KOPT-K1 (cell line): ENCODE measurements at regions not wholly inside any gene's neighbourhood (a gene's known extent, or its start where the extent isn't known, plus 50 kb on each side); places are given as distances from the start of the nearest gene placed in this dataset.
"Not testable (repeated sequence)": the region's sequence is repeated elsewhere in the genome, so short reads cannot be mapped to it uniquely, and the experiment has no call there.

ENCODE experiments used
- H3K27ac ChIP-seq: fragments of 200-600 bp; sonication (generic); 2 replicates; pipeline ENCODE4 v1.5.1; 2016; ENCODE audit warnings: antibody characterized with exemption, mild to moderate bottlenecking, low read depth, low read length; ENCODE audit not compliant: poor library complexity, severe bottlenecking
- H3K36me3 ChIP-seq: fragments of 200-600 bp; sonication (generic); 2 replicates; pipeline ENCODE4 v1.5.1; 2017; ENCODE audit warnings: antibody characterized with exemption, mild to moderate bottlenecking, low read length, moderate library complexity; ENCODE audit not compliant: insufficient read depth
- H3K9me3 ChIP-seq: fragments of 200-600 bp; sonication (generic); 2 replicates; pipeline ENCODE4 v1.5.1; 2017; ENCODE audit warnings: antibody characterized with exemption, low read length, mild to moderate bottlenecking; ENCODE audit not compliant: insufficient read depth, poor library complexity, severe bottlenecking

- Histone ChIP-seq H3K27ac (no peak overlapping the region), H3K36me3 (no peaks in the 10 kb centered on the region), H3K9me3 (peaks cover 19% of the 10 kb centered on the region)
Measured at GRCh38 chr1:232328486-232329102, 301.3 kb downstream of the SIPA1L2 start.

DNA sequence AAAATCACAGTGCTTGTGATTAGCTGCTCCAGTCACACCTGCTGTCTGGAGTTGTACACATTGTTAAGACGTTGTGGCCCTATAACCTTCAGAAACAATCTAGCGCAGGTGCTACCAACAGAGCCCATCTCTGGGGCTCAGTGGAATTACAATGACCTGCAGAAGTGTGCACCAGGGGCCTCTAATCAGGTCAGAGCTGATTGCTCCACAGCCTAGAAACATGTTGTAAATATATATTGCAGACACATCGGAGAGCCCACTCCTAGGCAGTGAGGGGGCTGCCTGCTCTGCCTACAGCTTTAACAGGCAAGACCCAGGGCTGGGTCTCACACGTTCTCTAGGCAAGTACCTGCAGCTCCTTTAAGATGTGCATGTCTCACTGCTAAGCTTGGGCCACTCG is 302.0 kb downstream of the SIPA1L2 start:
- H3K36me3 ChIP-seq: no peaks in the 10 kb centered on the region
- no peak overlapping the region for H3K27ac ChIP-seq
- H3K9me3 ChIP-seq: peaks cover 12% of the 10 kb centered on the region

GRCh38 chr1:232327269-232327668 is 302.7 kb downstream of the SIPA1L2 start:
- Histone ChIP-seq H3K27ac (no peak overlapping the region), H3K9me3 (peaks cover 11% of the 10 kb centered on the region), H3K36me3 (no peaks in the 10 kb centered on the region)

GRCh38 chr1:232322162-232322734 is 307.7 kb downstream of the SIPA1L2 start:
- Histone ChIP-seq H3K36me3 (no peaks in the 10 kb centered on the region), H3K9me3 (no peaks in the 10 kb centered on the region), H3K27ac (no peak overlapping the region)

GRCh38 chr1:232319518-232320210 is 310.3 kb downstream of the SIPA1L2 start:
- no peaks in the 10 kb centered on the region for H3K9me3 ChIP-seq
- H3K36me3 ChIP-seq: no peaks in the 10 kb centered on the region
- H3K27ac ChIP-seq: no peak overlapping the region

DNA sequence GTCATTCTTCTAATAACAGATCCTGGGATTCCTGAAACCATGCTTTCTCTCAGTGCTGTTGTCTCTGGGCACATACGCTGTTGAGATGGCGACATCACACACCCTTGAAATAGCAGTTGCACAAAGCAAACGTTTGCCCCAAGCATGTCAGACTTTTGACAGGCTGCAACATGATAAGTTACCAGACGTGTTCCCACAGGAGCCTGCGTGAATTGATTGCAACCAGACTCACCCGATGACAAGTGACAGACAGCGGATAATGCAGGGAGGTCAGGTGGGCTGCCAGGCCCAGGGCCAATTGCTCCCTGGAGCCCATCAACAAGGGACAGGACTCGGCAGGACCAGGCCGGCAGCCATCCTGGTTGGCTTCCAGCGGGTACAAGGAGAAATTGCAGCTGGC is 310.9 kb downstream of the SIPA1L2 start:
- no peaks in the 10 kb centered on the region for H3K9me3 ChIP-seq
- H3K27ac ChIP-seq: no peak overlapping the region
- H3K36me3 ChIP-seq: no peaks in the 10 kb centered on the region

GRCh38 chr1:232318143-232318542 is 311.8 kb downstream of the SIPA1L2 start:
- Histone ChIP-seq H3K27ac (no peak overlapping the region), H3K9me3 (no peaks in the 10 kb centered on the region), H3K36me3 (no peaks in the 10 kb centered on the region)

DNA sequence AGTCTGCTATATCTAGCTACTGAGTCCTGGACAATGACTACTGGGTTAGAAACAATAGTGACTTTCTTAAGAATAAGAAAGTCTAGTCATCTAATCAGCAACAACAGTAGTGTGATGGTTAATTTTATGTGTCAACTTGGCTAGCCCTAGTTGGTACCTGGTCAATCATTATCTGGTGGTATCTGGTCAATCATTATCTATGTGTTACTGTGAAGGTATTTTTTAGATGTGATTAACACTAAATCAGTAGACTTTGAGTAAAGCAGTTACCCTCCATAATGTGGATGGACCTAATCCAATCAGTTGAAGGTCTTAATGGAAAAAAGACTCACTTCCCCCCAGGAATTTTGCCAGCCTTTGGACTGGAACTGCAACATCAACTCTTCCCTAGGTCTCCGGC is 312.6 kb downstream of the SIPA1L2 start:
- Histone ChIP-seq H3K9me3 (no peaks in the 10 kb centered on the region), H3K36me3 (no peaks in the 10 kb centered on the region), H3K27ac (no peak overlapping the region)

- H3K36me3 ChIP-seq: no peaks in the 10 kb centered on the region
Measured at GRCh38 chr1:232316864-232317263, 313.1 kb downstream of the SIPA1L2 start.

GRCh38 chr1:232313876-232314275 is 316.1 kb downstream of the SIPA1L2 start:
- not testable (repeated sequence) for H3K9me3 ChIP-seq, H3K36me3 ChIP-seq, H3K27ac ChIP-seq

More at GRCh38 chr1:232316864-232317263, 313.1 kb downstream of the SIPA1L2 start:
- no peak overlapping the region for H3K27ac ChIP-seq
- H3K9me3 ChIP-seq: no peaks in the 10 kb centered on the region

DNA sequence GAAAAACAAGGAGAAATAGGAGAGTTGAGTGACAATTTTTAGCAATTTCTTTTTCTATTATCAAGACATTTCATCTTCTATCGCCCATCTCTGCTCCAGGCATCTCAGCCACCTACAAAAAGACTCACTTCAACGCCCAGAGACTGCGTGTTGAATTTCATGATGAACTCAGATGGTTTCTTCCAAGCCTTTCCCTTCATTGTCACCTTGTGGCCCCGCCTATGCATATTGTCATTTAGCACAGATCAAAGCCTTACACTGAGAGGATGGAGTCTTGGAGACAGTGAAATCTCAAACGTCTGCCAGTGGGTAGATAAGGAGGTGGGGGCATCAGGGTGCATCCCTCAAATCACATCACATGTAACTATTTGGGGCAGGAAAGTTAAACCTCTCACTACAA is 319.4 kb downstream of the SIPA1L2 start:
- Histone ChIP-seq H3K27ac (no peak overlapping the region), H3K9me3 (peaks cover 5% of the 10 kb centered on the region), H3K36me3 (no peaks in the 10 kb centered on the region)

- Histone ChIP-seq H3K9me3 (peaks cover 5% of the 10 kb centered on the region), H3K36me3 (no peaks in the 10 kb centered on the region), H3K27ac (no peak overlapping the region)
Measured at GRCh38 chr1:232308616-232309015, 321.3 kb downstream of the SIPA1L2 start.

DNA sequence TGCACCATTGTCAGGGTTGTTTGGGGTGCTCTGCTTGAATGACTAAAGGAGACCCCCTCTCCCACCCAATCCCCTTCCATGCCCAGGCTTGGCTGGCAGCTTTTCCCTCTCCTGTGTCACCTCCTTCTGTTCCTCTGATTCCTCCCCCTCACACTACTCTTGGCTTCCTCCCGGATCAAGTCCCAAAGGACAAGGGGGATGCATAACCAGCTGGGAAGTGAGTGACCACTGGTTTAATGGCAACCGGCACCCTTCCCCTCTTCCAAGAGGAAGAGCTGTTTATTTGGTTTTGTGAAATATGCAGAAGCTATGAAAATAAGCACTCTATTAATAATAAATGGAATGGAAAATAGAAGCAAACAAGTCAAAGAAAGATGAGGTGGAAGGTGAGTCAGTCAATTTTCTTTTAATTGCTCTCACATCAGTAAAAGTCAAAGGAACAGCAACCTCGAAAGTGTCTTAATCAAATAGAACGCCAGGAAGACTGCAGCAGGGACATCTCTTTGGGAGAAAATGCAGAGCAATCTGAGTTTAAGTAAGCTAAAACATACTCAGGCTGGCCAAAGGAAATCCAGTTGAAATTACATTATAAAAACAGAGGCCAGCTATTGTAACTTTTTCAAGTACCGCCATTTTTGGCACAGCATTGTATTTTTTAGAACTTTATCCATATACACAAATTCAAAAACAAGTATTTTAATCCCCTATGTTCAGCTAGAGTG is 322.5 kb downstream of the SIPA1L2 start:
- Histone ChIP-seq H3K9me3 (peaks cover 5% of the 10 kb centered on the region), H3K27ac (no peak overlapping the region), H3K36me3 (no peaks in the 10 kb centered on the region)

DNA sequence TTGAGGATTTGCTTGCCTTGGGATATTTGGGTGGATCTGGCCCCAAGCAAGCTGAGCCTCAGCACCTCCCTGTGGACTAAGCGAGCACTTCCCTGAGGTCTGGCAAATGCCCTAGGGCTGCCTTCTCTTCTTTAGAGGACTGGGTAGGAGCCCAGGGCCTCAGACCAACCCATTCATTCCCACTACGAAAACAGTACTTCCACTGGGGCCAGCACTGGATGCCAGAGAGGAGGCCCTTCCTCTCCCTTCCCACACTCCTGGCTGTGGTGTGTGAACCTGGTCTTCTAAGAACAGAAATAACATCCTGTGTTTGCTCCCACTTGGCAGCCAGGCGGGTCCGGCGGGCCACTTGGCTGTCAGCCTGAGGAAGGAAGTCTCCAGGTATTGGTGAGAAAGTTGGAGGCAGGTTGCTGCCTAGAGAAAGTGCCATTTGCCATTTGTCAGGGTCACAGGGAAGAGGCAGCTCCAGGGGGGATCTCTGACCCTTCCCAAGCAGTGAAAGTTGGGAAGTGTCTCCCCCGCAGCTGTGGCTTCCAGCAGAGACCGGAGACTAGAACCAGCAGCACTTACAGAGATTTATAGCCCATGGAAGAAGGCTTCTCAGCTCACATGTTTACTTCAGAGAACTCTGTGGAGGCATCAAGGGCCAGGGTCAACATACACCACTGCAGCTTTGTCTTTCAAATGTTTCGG is 323.5 kb downstream of the SIPA1L2 start:
- H3K27ac ChIP-seq: no peak overlapping the region
- peaks cover 5% of the 10 kb centered on the region for H3K9me3 ChIP-seq
- H3K36me3 ChIP-seq: no peaks in the 10 kb centered on the region

DNA sequence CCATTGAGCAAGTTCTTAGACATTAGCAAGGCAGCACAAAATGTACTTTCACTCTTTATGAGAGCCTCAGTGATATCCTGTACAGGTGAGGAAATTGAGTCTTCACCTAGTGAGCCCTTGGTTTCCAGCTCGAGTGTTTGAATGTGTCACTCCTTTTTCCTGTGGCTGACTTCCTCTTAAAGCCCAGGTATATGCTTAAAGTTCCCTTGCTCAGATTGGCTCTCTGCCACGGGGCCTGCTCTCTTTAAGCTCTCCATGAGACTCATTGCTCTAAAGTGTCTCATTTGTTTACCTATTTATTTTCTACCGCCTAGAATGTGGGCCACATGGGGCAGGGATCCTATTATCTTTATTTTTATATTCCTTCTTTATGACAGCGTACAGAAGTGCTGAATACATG is 324.9 kb downstream of the SIPA1L2 start:
- Histone ChIP-seq H3K9me3 (peaks cover 5% of the 10 kb centered on the region), H3K36me3 (no peaks in the 10 kb centered on the region)

More for the DNA sequence above, 324.9 kb downstream of the SIPA1L2 start:
- no peak overlapping the region for H3K27ac ChIP-seq
